OCI-LY7 (cell line): ENCODE measurements at regions not wholly inside any gene's neighbourhood (a gene's known extent, or its start where the extent isn't known, plus 50 kb on each side); places are given as distances from the start of the nearest gene placed in this dataset.

Experiments
- BruUV-seq: library from RNA; stranded (reverse); fragments of 400-500 nt; replicated peaks from 2 replicates; lab custom pipeline; 2021; lab: Mats Ljungman, UMichigan
- CTCF ChIA-PET: fragments of 300-600 bp; sonication (Branson Sonifier 250); formaldehyde crosslinking; loops from one replicate; lab custom pipeline; 2022; ENCODE audit warnings: antibody characterized with exemption; ENCODE audit not compliant: unreplicated experiment; lab: Charles Lee
- POLR2A ChIA-PET: fragments of 300-600 bp; sonication (Branson Sonifier 250); formaldehyde crosslinking; loops from one replicate; lab custom pipeline; 2022; ENCODE audit warnings: antibody characterized with exemption; lab: Charles Lee
- DNase-seq: peaks from one replicate; pipeline ENCODE4 v3.0.0-alpha.2; 2015; ENCODE audit warnings: low spot score
- H2AFZ ChIP-seq: fragments of 200-600 bp; sonication (generic), shearing (Covaris generic); 2 replicates; pipeline ENCODE4 v1.6.1; 2014; ENCODE audit warnings: mild to moderate bottlenecking, antibody characterized with exemption, low read length, moderate library complexity
- H3K27ac ChIP-seq: fragments of 200-600 bp; sonication (generic); 2 replicates; pipeline ENCODE4 v1.5.1; 2014; ENCODE audit warnings: mixed run types, low read depth, mild to moderate bottlenecking, moderate library complexity, low read length, inconsistent platforms; ENCODE audit not compliant: poor library complexity, severe bottlenecking
- H3K36me3 ChIP-seq: fragments of 200-600 bp; sonication (generic); 2 replicates; pipeline ENCODE4 v1.6.1; 2014; ENCODE audit warnings: mild to moderate bottlenecking, antibody characterized with exemption, low read length, moderate library complexity, mixed read lengths; ENCODE audit not compliant: insufficient read depth
- H3K4me1 ChIP-seq: fragments of 200-600 bp; sonication (generic); 2 replicates; pipeline ENCODE4 v1.5.1; 2014; ENCODE audit warnings: mild to moderate bottlenecking, low read length; ENCODE audit not compliant: insufficient read depth, poor library complexity, severe bottlenecking
- H3K4me2 ChIP-seq: fragments of 200-600 bp; sonication (generic); 2 replicates; pipeline ENCODE4 v1.6.1; 2014; ENCODE audit warnings: mild to moderate bottlenecking, low read length
- H3K4me3 ChIP-seq: fragments of 200-600 bp; sonication (generic); 2 replicates; pipeline ENCODE4 v1.5.1; 2014; ENCODE audit warnings: mild to moderate bottlenecking, low read depth, low read length; ENCODE audit not compliant: poor library complexity, severe bottlenecking
- H3K79me2 ChIP-seq: fragments of 200-600 bp; sonication (generic); 2 replicates; pipeline ENCODE4 v1.6.1; 2016; ENCODE audit warnings: low read depth, mild to moderate bottlenecking, low read length, moderate library complexity, mixed read lengths; ENCODE audit not compliant: insufficient read depth
- H3K9me2 ChIP-seq: fragments of 200-600 bp; sonication (generic); 2 replicates; pipeline ENCODE4 v1.6.1; 2016; ENCODE audit warnings: mild to moderate bottlenecking, low read length, mixed read lengths; ENCODE audit not compliant: insufficient read depth
- H3K9me3 ChIP-seq: fragments of 200-600 bp; sonication (generic); 2 replicates; pipeline ENCODE4 v1.6.1; 2014; ENCODE audit warnings: mild to moderate bottlenecking, mixed run types, low read length, mixed read lengths
- H4K20me1 ChIP-seq: fragments of 200-600 bp; sonication (generic); 2 replicates; pipeline ENCODE4 v1.6.1; 2014; ENCODE audit warnings: mild to moderate bottlenecking, antibody characterized with exemption, low read length, moderate library complexity, mixed read lengths; ENCODE audit not compliant: insufficient read depth
- EZH2phosphoT487 ChIP-seq: fragments of 200-600 bp; sonication (generic); IDR thresholded peaks from 2 replicates; pipeline ENCODE4 v1.6.1; 2018; ENCODE audit warnings: low read depth, borderline replicate concordance, mild to moderate bottlenecking, mixed run types, antibody characterized with exemption, low read length, moderate library complexity, mixed read lengths
- intact Hi-C: fragments of 100-400 bp; cut with micrococcal nuclease; formaldehyde crosslinking; loops from one replicate; pipeline ENCODE4 v1.10.0; 2022; ENCODE audit not compliant: unreplicated experiment
- TF ChIP-seq, protein P1 (sequence below): fragments of 200-600 bp; sonication (generic); conservative IDR thresholded peaks from 2 replicates; pipeline ENCODE4 v1.5.1; 2014; ENCODE audit warnings: mild to moderate bottlenecking, antibody characterized with exemption, low read length, moderate library complexity, mixed read lengths

DNA sequence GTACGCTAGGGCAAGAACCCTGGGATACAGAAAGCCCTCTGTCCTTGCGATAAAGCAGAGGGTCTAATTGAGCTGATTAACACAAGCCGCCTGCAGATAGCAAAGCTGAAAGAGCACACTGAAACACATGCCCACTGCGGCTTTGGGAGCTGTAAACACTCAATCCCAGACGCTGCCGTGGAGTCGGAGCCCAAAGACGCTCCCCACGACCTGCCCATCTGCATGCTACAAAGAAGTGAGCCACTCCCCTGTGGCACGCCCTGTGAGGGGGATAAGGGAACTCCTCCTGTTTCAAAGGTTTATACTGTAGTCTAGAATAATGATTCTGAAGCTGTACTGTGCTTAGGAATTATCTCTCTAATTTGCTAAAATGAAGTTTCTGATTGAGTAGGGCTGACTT is 985.6 kb upstream of the GHITM start:
- no peak for DNase-seq
- Histone ChIP-seq H3K27ac (no peak overlapping the region), H2AFZ (no peak overlapping the region), H3K36me3 (no peaks in the 10 kb centered on the region), H3K9me2 (no peaks in the 10 kb centered on the region), H4K20me1 (no peaks in the 10 kb centered on the region), H3K4me2 (no peak overlapping the region), H3K9me3 (no peaks in the 10 kb centered on the region), H3K4me3 (no peak overlapping the region), H3K79me2 (no peaks in the 10 kb centered on the region), H3K4me1 (no peaks in the 10 kb centered on the region)
- BruUV-seq, result no TSS peak
- ChIA-PET POLR2A (no interaction called here), CTCF (no interaction called here)
- intact Hi-C loops, result no loop called here
- no peak for TF ChIP-seq EZH2phosphoT487
- TF ChIP-seq, protein P1, sequence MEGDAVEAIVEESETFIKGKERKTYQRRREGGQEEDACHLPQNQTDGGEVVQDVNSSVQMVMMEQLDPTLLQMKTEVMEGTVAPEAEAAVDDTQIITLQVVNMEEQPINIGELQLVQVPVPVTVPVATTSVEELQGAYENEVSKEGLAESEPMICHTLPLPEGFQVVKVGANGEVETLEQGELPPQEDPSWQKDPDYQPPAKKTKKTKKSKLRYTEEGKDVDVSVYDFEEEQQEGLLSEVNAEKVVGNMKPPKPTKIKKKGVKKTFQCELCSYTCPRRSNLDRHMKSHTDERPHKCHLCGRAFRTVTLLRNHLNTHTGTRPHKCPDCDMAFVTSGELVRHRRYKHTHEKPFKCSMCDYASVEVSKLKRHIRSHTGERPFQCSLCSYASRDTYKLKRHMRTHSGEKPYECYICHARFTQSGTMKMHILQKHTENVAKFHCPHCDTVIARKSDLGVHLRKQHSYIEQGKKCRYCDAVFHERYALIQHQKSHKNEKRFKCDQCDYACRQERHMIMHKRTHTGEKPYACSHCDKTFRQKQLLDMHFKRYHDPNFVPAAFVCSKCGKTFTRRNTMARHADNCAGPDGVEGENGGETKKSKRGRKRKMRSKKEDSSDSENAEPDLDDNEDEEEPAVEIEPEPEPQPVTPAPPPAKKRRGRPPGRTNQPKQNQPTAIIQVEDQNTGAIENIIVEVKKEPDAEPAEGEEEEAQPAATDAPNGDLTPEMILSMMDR, result no peak

DNA sequence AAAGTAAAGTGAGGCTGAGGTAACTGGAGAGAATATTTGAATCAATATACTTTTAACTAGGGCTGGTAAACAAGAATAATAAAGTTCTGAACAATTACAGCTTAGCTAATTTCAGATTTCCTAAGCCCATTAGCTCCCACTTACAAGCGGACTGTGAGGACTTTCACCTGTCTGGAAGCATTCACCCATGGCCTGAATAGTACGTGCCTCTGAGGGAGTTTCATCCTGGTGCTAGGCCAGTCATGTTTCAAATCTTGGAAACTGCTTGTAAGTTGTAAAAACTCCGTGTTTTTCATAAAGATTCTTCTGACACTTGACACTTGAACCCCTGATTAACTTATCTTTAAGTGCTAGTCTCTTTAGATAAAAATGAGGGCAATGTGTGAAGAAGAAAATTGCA is 975.2 kb upstream of the GHITM start:
- H3K4me2 ChIP-seq, result no peak overlapping the region
- no peaks in the 10 kb centered on the region for H3K9me2 ChIP-seq
- H2AFZ ChIP-seq, result no peak overlapping the region
- POLR2A ChIA-PET, result interaction anchor here (0.6 kb wide), 1 partner anchor 9 kb away, joined by 3 read pairs; no protein-coding TSS in a partner anchor
- no peak overlapping the region for H3K27ac ChIP-seq
- intact Hi-C loops, result no loop called here
- no peaks in the 10 kb centered on the region for H3K4me1 ChIP-seq
- H3K9me3 ChIP-seq, result no peaks in the 10 kb centered on the region
- BruUV-seq, result no TSS peak
- no peaks in the 10 kb centered on the region for H4K20me1 ChIP-seq
- H3K79me2 ChIP-seq, result no peaks in the 10 kb centered on the region
- no peaks in the 10 kb centered on the region for H3K36me3 ChIP-seq
- no peak overlapping the region for H3K4me3 ChIP-seq
- CTCF ChIA-PET, result no interaction called here
- DNase-seq, result no peak
- TF ChIP-seq EZH2phosphoT487, result no peak
- TF ChIP-seq, protein P1, result no peak

DNA sequence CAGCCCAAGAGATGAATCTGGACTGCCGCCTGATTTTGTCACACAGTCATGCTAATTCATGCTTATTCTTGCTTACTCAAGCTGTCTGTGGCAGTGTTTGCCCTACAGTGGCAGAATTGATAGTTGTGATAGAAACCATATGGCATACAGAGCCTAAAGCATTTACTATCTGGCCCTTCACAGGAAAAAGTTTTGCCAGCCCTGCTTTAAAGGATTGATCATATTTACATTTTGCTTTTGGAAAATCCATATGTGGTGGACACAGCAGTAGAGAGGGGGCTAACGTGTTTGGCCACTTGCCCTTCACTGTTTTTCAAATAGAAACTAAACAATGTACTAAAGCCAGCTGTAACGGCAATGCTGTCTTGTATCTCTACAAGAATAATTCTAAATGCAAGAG is 974.0 kb upstream of the GHITM start:
- intact Hi-C loops, result no loop called here
- no peaks in the 10 kb centered on the region for H3K36me3 ChIP-seq
- no peak for DNase-seq
- BruUV-seq, result no TSS peak
- no peaks in the 10 kb centered on the region for H3K9me2 ChIP-seq
- H2AFZ ChIP-seq, result no peak overlapping the region
- H3K9me3 ChIP-seq, result no peaks in the 10 kb centered on the region
- H3K4me1 ChIP-seq, result no peaks in the 10 kb centered on the region
- H3K79me2 ChIP-seq, result no peaks in the 10 kb centered on the region
- no peaks in the 10 kb centered on the region for H4K20me1 ChIP-seq
- no peak overlapping the region for H3K4me3 ChIP-seq
- H3K27ac ChIP-seq, result no peak overlapping the region
- POLR2A ChIA-PET, result no interaction called here
- H3K4me2 ChIP-seq, result no peak overlapping the region
- no peak for TF ChIP-seq EZH2phosphoT487
- TF ChIP-seq, protein P1, result no peak
- CTCF ChIA-PET, result no interaction called here
